H9 (cell line): ENCODE measurements at regions not wholly inside any gene's neighbourhood (a gene's known extent, or its start where the extent isn't known, plus 50 kb on each side); places are given as distances from the start of the nearest gene placed in this dataset.

Experiments
- DNase-seq: peaks from one replicate; pipeline ENCODE4 v3.0.0-alpha.2; 2017
- H2AFZ ChIP-seq: one replicate; pipeline ENCODE4 v1.6.1; 2013; ENCODE audit warnings: mild to moderate bottlenecking, low read length, control low read depth, moderate library complexity
- H2AK5ac ChIP-seq: 2 replicates; pipeline ENCODE4 v1.6.1; 2013; ENCODE audit warnings: low read length, control low read depth, mixed read lengths; ENCODE audit not compliant: insufficient read length
- H2BK120ac ChIP-seq: one replicate; pipeline ENCODE4 v1.6.1; 2013; ENCODE audit warnings: low read depth, mild to moderate bottlenecking, low read length, control low read depth, inconsistent platforms; ENCODE audit not compliant: poor library complexity, severe bottlenecking
- H2BK12ac ChIP-seq: 2 replicates; pipeline ENCODE4 v1.6.1; 2013; ENCODE audit warnings: low read length, control low read depth, mixed read lengths, low read depth; ENCODE audit not compliant: insufficient read length
- H2BK15ac ChIP-seq: 2 replicates; pipeline ENCODE4 v1.6.1; 2013; ENCODE audit warnings: low read depth, low read length, control low read depth
- H2BK20ac ChIP-seq: one replicate; pipeline ENCODE4 v1.6.1; 2013; ENCODE audit warnings: low read depth, mild to moderate bottlenecking, low read length, control low read depth, inconsistent platforms; ENCODE audit not compliant: poor library complexity, severe bottlenecking
- H2BK5ac ChIP-seq: 2 replicates; pipeline ENCODE4 v1.6.1; 2013; ENCODE audit warnings: low read length, control low read depth, mixed read lengths; ENCODE audit not compliant: insufficient read length
- H3K14ac ChIP-seq: 2 replicates; pipeline ENCODE4 v1.6.1; 2013; ENCODE audit warnings: low read length, control low read depth; ENCODE audit not compliant: insufficient read depth
- H3K18ac ChIP-seq: 2 replicates; pipeline ENCODE4 v1.6.1; 2013; ENCODE audit warnings: low read depth, mild to moderate bottlenecking, mixed read lengths, low read length, control low read depth; ENCODE audit not compliant: insufficient read length
- H3K23ac ChIP-seq: 2 replicates; pipeline ENCODE4 v1.6.1; 2013; ENCODE audit warnings: low read length, control low read depth, mixed read lengths, low read depth; ENCODE audit not compliant: insufficient read length
- H3K23me2 ChIP-seq: 2 replicates; pipeline ENCODE4 v1.6.1; 2013; ENCODE audit warnings: low read depth, mild to moderate bottlenecking, mixed read lengths, low read length, control low read depth; ENCODE audit not compliant: insufficient read length, poor library complexity, severe bottlenecking
- H3K27ac ChIP-seq: 2 replicates; pipeline ENCODE4 v1.5.1; 2013; ENCODE audit warnings: low read length, control low read depth, mixed read lengths, low read depth; ENCODE audit not compliant: insufficient read length
- H3K27me3 ChIP-seq: 2 replicates; pipeline ENCODE4 v1.6.1; 2013; ENCODE audit warnings: low read length, control low read depth, inconsistent platforms; ENCODE audit not compliant: insufficient read depth
- H3K4ac ChIP-seq: 2 replicates; pipeline ENCODE4 v1.6.1; 2013; ENCODE audit warnings: low read depth, mild to moderate bottlenecking, control low read depth, inconsistent platforms, low read length, moderate library complexity
- H3K4me1 ChIP-seq: 2 replicates; pipeline ENCODE4 v1.6.1; 2013; ENCODE audit warnings: low read length, control low read depth, inconsistent platforms; ENCODE audit not compliant: insufficient read depth
- H3K4me2 ChIP-seq: 2 replicates; pipeline ENCODE4 v1.6.1; 2013; ENCODE audit warnings: low read length, control low read depth, mixed read lengths; ENCODE audit not compliant: insufficient read length, insufficient read depth
- H3K56ac ChIP-seq: 2 replicates; pipeline ENCODE4 v1.6.1; 2013; ENCODE audit warnings: low read depth, mild to moderate bottlenecking, mixed read lengths, low read length, control low read depth; ENCODE audit not compliant: insufficient read length
- H3K79me1 ChIP-seq: 2 replicates; pipeline ENCODE4 v1.6.1; 2013; ENCODE audit warnings: low read depth, mild to moderate bottlenecking, moderate library complexity, low read length, control low read depth, inconsistent platforms; ENCODE audit not compliant: insufficient read depth, poor library complexity, severe bottlenecking
- H3K79me2 ChIP-seq: 2 replicates; pipeline ENCODE4 v1.6.1; 2013; ENCODE audit warnings: low read length, control low read depth, inconsistent platforms; ENCODE audit not compliant: insufficient read depth
- H3K9ac ChIP-seq: 2 replicates; pipeline ENCODE4 v1.6.1; 2013; ENCODE audit warnings: low read length, control low read depth, mixed read lengths; ENCODE audit not compliant: insufficient read length; ENCODE audit errors: extremely low read depth
- H3K9me3 ChIP-seq: one replicate; pipeline ENCODE4 v1.6.1; 2013; ENCODE audit warnings: low read depth, low read length, inconsistent platforms; ENCODE audit not compliant: control insufficient read depth
- H3T11ph ChIP-seq: one replicate; pipeline ENCODE4 v1.6.1; 2013; ENCODE audit warnings: mild to moderate bottlenecking, low read length, control low read depth, inconsistent platforms
- H4K20me1 ChIP-seq: one replicate; pipeline ENCODE4 v1.6.1; 2013; ENCODE audit not compliant: control insufficient read depth, insufficient read length, insufficient read depth
- H4K5ac ChIP-seq: 2 replicates; pipeline ENCODE4 v1.6.1; 2013; ENCODE audit warnings: low read depth, mild to moderate bottlenecking, mixed read lengths, low read length, control low read depth; ENCODE audit not compliant: insufficient read length
- H4K8ac ChIP-seq: replicated peaks from 2 replicates; pipeline ENCODE4 v1.6.1; 2013; ENCODE audit warnings: low read length, control low read depth, mixed read lengths, low read depth; ENCODE audit not compliant: insufficient read length
- H4K91ac ChIP-seq: 2 replicates; pipeline ENCODE4 v1.6.1; 2013; ENCODE audit warnings: low read depth, mild to moderate bottlenecking, moderate library complexity, mixed read lengths, low read length, control low read depth; ENCODE audit not compliant: insufficient read length
- H3K27ac Mint-ChIP-seq, 3 experiments: 2 replicates in 2 of 3; 3 replicates in 1 of 3; pipeline ENCODE4 v1.8.0; 2020 to 2021; ENCODE audit warnings: mixed read lengths in 3 of 3, mild to moderate bottlenecking in 1 of 3, moderate library complexity in 1 of 3
- H3K27me3 Mint-ChIP-seq: 2 replicates; pipeline ENCODE4 v1.8.0; 2021; ENCODE audit warnings: low read depth, mild to moderate bottlenecking, moderate library complexity, mixed read lengths
- H3K36me3 Mint-ChIP-seq, 3 experiments: 2 replicates in 2 of 3; 3 replicates in 1 of 3; pipeline ENCODE4 v1.8.0; 2020 to 2021; ENCODE audit warnings: low read depth in 3 of 3, mixed read lengths in 3 of 3; ENCODE audit not compliant: insufficient read depth in 1 of 3
- H3K4me1 Mint-ChIP-seq, 2 experiments: 2 replicates each; pipeline ENCODE4 v1.8.0; 2020; ENCODE audit warnings: mixed read lengths in 2 of 2
- H3K4me3 Mint-ChIP-seq, 2 experiments: 2 replicates in 1 of 2; 3 replicates in 1 of 2; pipeline ENCODE4 v1.8.0; 2020 to 2021; ENCODE audit warnings: mild to moderate bottlenecking in 2 of 2, mixed read lengths in 2 of 2, moderate library complexity in 1 of 2
- H3K9me3 Mint-ChIP-seq, 2 experiments: 2 replicates in 1 of 2; 3 replicates in 1 of 2; pipeline ENCODE4 v1.8.0; 2020; ENCODE audit warnings: mild to moderate bottlenecking in 2 of 2, mixed read lengths in 2 of 2, moderate library complexity in 1 of 2
- CTCF ChIP-seq: fragments of 200-600 bp; sonication (generic); conservative IDR thresholded peaks from 3 replicates; pipeline ENCODE4 v1.8.0; 2021; ENCODE audit warnings: antibody characterized with exemption, mild to moderate bottlenecking
- WGBS: extraction: QIAGEN DNeasy Blood & Tissue Kit; methylation state at CpG from one replicate; pipeline ENCODE4 v1.1.7; 2013; ENCODE audit warnings: missing lambda C conversion rate, low lambda C conversion rate, mixed read lengths; ENCODE audit not compliant: insufficient read length; ENCODE audit errors: extremely low coverage; 5-methylcytosine and 5-hydroxymethylcytosine counted together

- H3K27me3 ChIP-seq: no peaks in the 10 kb centered on the region
- H2BK5ac ChIP-seq: no peak overlapping the region
- no peaks in the 10 kb centered on the region for H4K20me1 ChIP-seq
- DNase-seq: no peak
- H3K56ac ChIP-seq: no peak overlapping the region
- no peaks in the 10 kb centered on the region for H3K79me2 ChIP-seq
- H3K4me2 ChIP-seq: no peak overlapping the region
- H2BK20ac ChIP-seq: no peak overlapping the region
- H3K4me1 ChIP-seq: no peaks in the 10 kb centered on the region
- no peaks in the 10 kb centered on the region for H3K23me2 ChIP-seq
- H2AK5ac ChIP-seq: no peak overlapping the region
- Mint-ChIP-seq H3K9me3 (no peaks in the 10 kb centered on the region), H3K27ac (no peak overlapping the region), H3K4me1 (peaks cover 0 to 16% of the 10 kb centered on the region in 2 experiments; a peak in 3 of 4 replicates), H3K27me3 (no peaks in the 10 kb centered on the region; the same call in 1 of the 2 replicates), H3K4me3 (no peak overlapping the region), H3K36me3 (no peaks in the 10 kb centered on the region; a peak in 1 of 7 replicates)
- H3K27ac ChIP-seq: no peak overlapping the region
- H2AFZ ChIP-seq: no peak overlapping the region
- no peaks in the 10 kb centered on the region for H3K9me3 ChIP-seq
- H3K4ac ChIP-seq: no peak overlapping the region
- H3K14ac ChIP-seq: no peak overlapping the region
- no peak for TF ChIP-seq CTCF
- H4K8ac ChIP-seq: no peak overlapping the region
- H2BK15ac ChIP-seq: no peak overlapping the region
- no peaks in the 10 kb centered on the region for H3K79me1 ChIP-seq
- no CpG with 5 or more reads among the region's 7 CpGs for WGBS
- H4K91ac ChIP-seq: no peak overlapping the region
- H4K5ac ChIP-seq: no peak overlapping the region
- no peak overlapping the region for H3K18ac ChIP-seq
- H2BK120ac ChIP-seq: no peak overlapping the region
- no peak overlapping the region for H3T11ph ChIP-seq
- no peak overlapping the region for H2BK12ac ChIP-seq
- H3K23ac ChIP-seq: no peak overlapping the region
- H3K9ac ChIP-seq: no peak overlapping the region
Observed at GRCh38 chr19:32068793-32069192, 276.6 kb upstream of the ZNF507 start.
